CD4-positive, CD25-positive, alpha-beta regulatory T cell (primary cell): ENCODE measurements at regions not wholly inside any gene's neighbourhood (a gene's known extent, or its start where the extent isn't known, plus 50 kb on each side); places are given as distances from the start of the nearest gene placed in this dataset.

Experiments
- ATAC-seq, 2 donors: fragments of 150-1000 bp; cut with Tn5 transposase; one replicate each; pipeline ENCODE4 v1.10.0; 2021; ENCODE audit warnings: low read depth in 2 of 2, moderate number of reproducible peaks in 2 of 2, moderate library complexity in 1 of 2
- DNase-seq, 3 donors: peaks; one replicate each; pipeline versions ENCODE4 v3.0.0 to v3.0.0-alpha.2; 2012 to 2022; ENCODE audit warnings: mixed read lengths in 1 of 3
- H3K27ac ChIP-seq: one replicate; pipeline ENCODE4 v1.7.0; 2013; ENCODE audit warnings: mild to moderate bottlenecking, low read length; ENCODE audit not compliant: insufficient read depth, poor library complexity, severe bottlenecking
- H3K27me3 ChIP-seq: one replicate; pipeline ENCODE4 v1.7.0; 2013; ENCODE audit warnings: low read length; ENCODE audit not compliant: control insufficient read depth, insufficient read depth
- H3K36me3 ChIP-seq: one replicate; pipeline ENCODE4 v1.7.0; 2013; ENCODE audit warnings: mild to moderate bottlenecking, low read length, moderate library complexity; ENCODE audit not compliant: control insufficient read depth, insufficient read depth
- H3K4me1 ChIP-seq: 2 replicates; pipeline ENCODE4 v1.7.0; 2013; ENCODE audit warnings: mild to moderate bottlenecking, low read length; ENCODE audit not compliant: insufficient read depth, control insufficient read depth, poor library complexity, severe bottlenecking
- H3K4me3 ChIP-seq: one replicate; pipeline ENCODE4 v1.7.0; 2013; ENCODE audit warnings: low read depth, mild to moderate bottlenecking, low read length, moderate library complexity
- H3K9me3 ChIP-seq, 2 experiments: 1 replicate in 1 of 2; 2 replicates in 1 of 2; pipeline ENCODE4 v1.7.0; 2013; ENCODE audit warnings: low read length in 2 of 2, mild to moderate bottlenecking in 1 of 2, moderate library complexity in 1 of 2; ENCODE audit not compliant: control insufficient read depth in 2 of 2
- H3K27ac Mint-ChIP-seq, 3 donors: one replicate each; pipeline ENCODE4 v1.8.0; 2020 to 2022; ENCODE audit warnings: mild to moderate bottlenecking in 3 of 3, mixed read lengths in 3 of 3, moderate library complexity in 2 of 3
- H3K27me3 Mint-ChIP-seq: one replicate; pipeline ENCODE4 v1.8.0; 2022; ENCODE audit warnings: mild to moderate bottlenecking, mixed read lengths
- H3K36me3 Mint-ChIP-seq: one replicate; pipeline ENCODE4 v1.8.0; 2020; ENCODE audit warnings: mixed read lengths
- H3K4me1 Mint-ChIP-seq, 4 donors: one replicate each; pipeline ENCODE4 v1.8.0; 2020 to 2022; ENCODE audit warnings: mixed read lengths in 4 of 4, mild to moderate bottlenecking in 1 of 4
- H3K4me3 Mint-ChIP-seq, 4 donors: one replicate each; pipeline ENCODE4 v1.8.0; 2020 to 2022; ENCODE audit warnings: mild to moderate bottlenecking in 4 of 4, mixed read lengths in 4 of 4, moderate library complexity in 3 of 4
- H3K9me3 Mint-ChIP-seq, 7 donors: one replicate each; pipeline ENCODE4 v1.8.0; 2020 to 2022; ENCODE audit warnings: mixed read lengths in 7 of 7, mild to moderate bottlenecking in 3 of 7, moderate library complexity in 2 of 7

DNA sequence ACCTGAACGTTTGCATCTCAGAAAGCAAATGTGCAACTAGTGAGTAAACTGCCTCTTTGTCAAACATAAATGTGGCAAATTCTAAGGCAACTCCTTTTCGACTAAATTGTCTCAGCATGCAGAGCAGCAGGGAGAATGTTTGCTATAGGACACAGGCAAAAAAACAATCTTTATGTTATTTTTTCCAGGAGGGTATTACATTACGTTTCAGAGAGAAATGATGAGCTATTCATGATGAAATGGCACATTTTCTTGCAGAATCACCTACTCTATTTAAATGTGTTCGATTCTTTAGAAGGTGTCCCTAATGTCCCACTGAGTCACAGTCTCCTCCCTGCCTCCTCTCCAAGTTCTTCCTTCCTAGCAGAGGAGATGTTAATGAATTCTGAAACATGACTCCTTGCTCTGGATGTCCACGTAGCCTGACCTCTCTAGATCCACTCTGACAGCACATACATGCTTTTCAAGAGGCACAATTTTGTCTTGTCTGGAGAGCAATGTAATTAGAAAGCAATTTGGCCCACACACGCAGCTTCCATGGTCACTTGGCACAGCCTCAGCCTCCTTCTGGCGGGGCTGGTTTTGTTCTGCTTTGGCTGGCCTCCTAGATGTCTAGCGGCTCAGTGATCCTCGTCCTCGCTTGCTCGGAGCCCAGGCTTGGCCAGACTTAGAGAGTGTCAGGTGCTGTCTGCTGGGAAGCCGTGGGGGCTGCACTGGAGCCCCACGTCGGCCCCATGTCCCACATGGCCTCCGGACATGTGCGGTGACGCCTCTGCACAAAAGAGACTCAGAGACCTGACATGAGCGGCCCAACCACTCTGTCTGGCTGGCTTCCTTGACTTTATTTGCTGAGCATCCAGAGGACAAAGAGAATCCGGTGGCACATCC, 125.7 kb upstream of the ZNF438 start:
- Histone ChIP-seq H3K4me1 (no peaks in the 10 kb centered on the region), H3K4me3 (no peak overlapping the region), H3K36me3 (no peaks in the 10 kb centered on the region), H3K9me3 (peaks cover 0 to 4% of the 10 kb centered on the region in 2 experiments), H3K27me3 (peaks cover 4% of the 10 kb centered on the region), H3K27ac (no peak overlapping the region)
- DNase-seq = no peak
- H3K36me3 Mint-ChIP-seq = no peaks in the 10 kb centered on the region
- peaks cover 0 to 9% (median 0%) of the 10 kb centered on the region in 7 donors for H3K9me3 Mint-ChIP-seq
- H3K4me1 Mint-ChIP-seq = no peaks in the 10 kb centered on the region
- ATAC-seq = no peak
- H3K27ac Mint-ChIP-seq = no peak overlapping the region
- no peak overlapping the region for H3K4me3 Mint-ChIP-seq
- peaks cover 9% of the 10 kb centered on the region for H3K27me3 Mint-ChIP-seq

DNA sequence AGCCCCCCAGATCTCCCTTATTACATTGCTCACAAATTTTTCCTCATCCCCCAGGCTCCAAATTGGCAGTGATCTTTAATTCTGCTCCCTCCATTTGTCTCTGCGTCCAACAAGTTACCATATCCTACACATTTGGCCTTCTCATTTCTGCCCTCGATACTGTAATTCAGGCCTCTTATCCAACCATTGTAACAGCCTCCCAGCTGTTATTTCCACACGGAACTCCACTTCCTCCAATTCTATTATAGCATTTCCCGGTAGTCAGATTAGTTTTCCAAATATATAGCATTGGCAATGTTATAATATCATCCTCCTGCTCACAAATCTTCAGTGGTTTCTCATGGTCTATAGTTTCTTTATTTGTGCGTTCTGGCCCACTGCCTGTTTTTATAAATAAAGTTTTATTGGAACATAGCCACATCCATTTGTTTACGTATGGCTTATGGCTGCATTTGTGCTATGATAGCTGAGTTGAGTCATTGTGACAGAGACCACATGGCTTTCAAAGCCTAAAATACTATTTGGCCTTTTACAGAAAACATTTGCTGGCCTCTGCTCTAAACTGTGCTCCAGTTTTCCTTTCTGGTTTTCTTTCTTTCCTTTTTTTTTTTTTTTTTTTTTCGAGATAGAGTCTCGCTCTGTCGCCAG, 126.5 kb upstream of the ZNF438 start:
- no peak overlapping the region for H3K27ac Mint-ChIP-seq
- peaks cover 14% of the 10 kb centered on the region for H3K27me3 Mint-ChIP-seq
- H3K36me3 Mint-ChIP-seq = no peaks in the 10 kb centered on the region
- H3K9me3 Mint-ChIP-seq = peaks cover 0 to 9% (median 1%) of the 10 kb centered on the region in 7 donors
- Histone ChIP-seq H3K9me3 (peaks cover 0 to 4% of the 10 kb centered on the region in 2 experiments), H3K27me3 (peaks cover 4% of the 10 kb centered on the region), H3K4me3 (no peak overlapping the region), H3K4me1 (no peaks in the 10 kb centered on the region), H3K36me3 (no peaks in the 10 kb centered on the region), H3K27ac (no peak overlapping the region)
- no peak overlapping the region for H3K4me3 Mint-ChIP-seq
- no peaks in the 10 kb centered on the region for H3K4me1 Mint-ChIP-seq
- no peak for ATAC-seq
- DNase-seq = no peak

GRCh38 chr10:31166606-31167005, 134.9 kb upstream of the ZNF438 start:
- Histone ChIP-seq H3K27ac (no peak overlapping the region), H3K36me3 (no peaks in the 10 kb centered on the region), H3K4me1 (no peaks in the 10 kb centered on the region), H3K27me3 (peaks cover 9% of the 10 kb centered on the region), H3K4me3 (no peak overlapping the region), H3K9me3 (peaks cover 2 to 7% of the 10 kb centered on the region in 2 experiments)
- Mint-ChIP-seq H3K36me3 (no peaks in the 10 kb centered on the region), H3K27ac (no peak overlapping the region), H3K4me3 (no peak overlapping the region), H3K27me3 (peaks cover 31% of the 10 kb centered on the region), H3K9me3 (peaks cover 0 to 7% (median 3%) of the 10 kb centered on the region in 7 donors), H3K4me1 (no peaks in the 10 kb centered on the region)
- no peak for ATAC-seq
- DNase-seq = no peak

DNA sequence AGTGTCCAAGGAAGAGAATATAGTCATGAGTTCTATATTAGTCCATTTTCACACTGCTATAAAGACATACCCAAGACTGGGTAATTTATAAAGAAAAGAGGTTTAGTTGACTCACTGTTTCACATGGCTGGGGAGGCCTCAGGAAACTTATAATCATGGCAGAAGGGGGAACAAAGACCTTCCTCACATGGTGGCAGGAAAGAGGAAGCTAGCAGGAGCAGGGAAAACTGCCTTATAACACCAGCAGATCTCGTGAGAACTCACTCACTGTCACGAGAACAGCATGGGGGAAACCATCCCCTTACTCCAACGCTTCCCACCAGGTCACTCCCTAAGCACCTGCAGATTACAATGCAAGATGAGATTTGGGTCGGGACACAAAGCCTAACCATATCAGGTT, 139.0 kb upstream of the ZNF438 start:
- Mint-ChIP-seq H3K4me1 (no peaks in the 10 kb centered on the region), H3K27ac (peak overlapping the region in 2 of 3 donors; percentile 37 to 49), H3K9me3 (peaks cover 3 to 25% (median 10%) of the 10 kb centered on the region in 7 donors), H3K36me3 (no peaks in the 10 kb centered on the region), H3K27me3 (peaks cover 13% of the 10 kb centered on the region), H3K4me3 (no peak overlapping the region)
- ATAC-seq = no peak
- no peaks in the 10 kb centered on the region for H3K4me1 ChIP-seq
- peaks cover 6% of the 10 kb centered on the region for H3K27me3 ChIP-seq
- H3K36me3 ChIP-seq = no peaks in the 10 kb centered on the region
- DNase-seq = no peak
- peaks cover 12 to 18% of the 10 kb centered on the region in 2 experiments for H3K9me3 ChIP-seq
- H3K4me3 ChIP-seq = no peak overlapping the region
- no peak overlapping the region for H3K27ac ChIP-seq

DNA sequence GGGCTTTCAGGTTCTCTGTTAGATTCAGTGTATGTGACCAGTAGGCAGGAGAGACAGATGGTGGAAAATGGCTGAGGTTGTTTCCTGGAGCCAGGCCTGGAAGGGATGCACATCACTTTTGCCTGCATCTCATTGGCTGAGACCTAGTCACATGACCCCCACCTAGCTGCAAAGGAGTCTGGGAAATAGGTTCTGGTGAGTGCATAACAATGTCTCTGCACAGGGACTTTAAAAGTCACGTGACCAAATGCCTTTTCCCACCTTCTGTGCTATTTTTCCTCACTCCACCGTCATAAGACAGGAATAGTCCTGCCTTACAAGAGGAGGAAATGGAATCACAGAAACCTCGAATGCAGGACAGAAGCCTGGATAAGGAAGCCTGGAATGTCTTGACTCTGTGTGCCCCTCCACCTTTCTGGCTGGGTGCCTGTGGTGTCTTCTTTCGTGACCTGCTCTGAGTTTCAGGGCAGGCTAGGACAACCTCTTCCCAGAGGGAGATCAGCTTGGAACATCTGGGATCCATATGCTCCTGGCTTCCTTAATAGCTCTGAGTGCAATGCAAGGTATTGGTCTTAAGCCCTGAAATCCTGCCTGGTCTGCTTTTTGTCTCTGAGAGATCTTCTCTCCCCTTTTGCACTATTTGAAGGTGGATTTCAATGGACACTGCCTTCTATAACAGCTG, 139.9 kb upstream of the ZNF438 start:
- Mint-ChIP-seq H3K9me3 (peaks cover 3 to 23% (median 11%) of the 10 kb centered on the region in 7 donors), H3K27me3 (peaks cover 13% of the 10 kb centered on the region), H3K36me3 (no peaks in the 10 kb centered on the region), H3K4me1 (no peaks in the 10 kb centered on the region), H3K27ac (peak overlapping the region in 2 of 3 donors; percentile 27 to 37), H3K4me3 (no peak overlapping the region)
- Histone ChIP-seq H3K36me3 (no peaks in the 10 kb centered on the region), H3K9me3 (peaks cover 12 to 18% of the 10 kb centered on the region in 2 experiments), H3K27me3 (peaks cover 12% of the 10 kb centered on the region), H3K27ac (no peak overlapping the region), H3K4me3 (no peak overlapping the region), H3K4me1 (no peaks in the 10 kb centered on the region)
- ATAC-seq (no peak), DNase-seq (no peak)

DNA sequence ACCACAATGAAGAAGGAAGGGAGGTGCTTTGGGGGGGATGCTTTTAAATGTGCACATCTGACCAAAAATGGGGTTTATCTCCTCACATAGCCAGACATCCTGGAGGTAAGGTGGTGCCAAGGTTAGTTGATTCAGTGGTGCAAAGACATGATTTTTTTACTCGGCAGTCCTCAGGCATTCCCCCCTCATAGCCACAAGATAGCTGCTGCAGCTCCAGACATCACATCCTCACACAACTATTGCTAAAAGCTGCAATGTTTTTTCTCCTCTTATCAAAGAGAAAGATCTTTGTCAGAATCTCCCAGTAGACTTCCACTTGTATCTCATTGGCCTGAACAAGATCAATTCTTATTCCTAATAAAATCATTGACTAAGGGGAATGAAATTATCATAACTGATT, 141.3 kb upstream of the ZNF438 start:
- Histone ChIP-seq H3K9me3 (peaks cover 12 to 18% of the 10 kb centered on the region in 2 experiments), H3K4me1 (no peaks in the 10 kb centered on the region), H3K27ac (no peak overlapping the region), H3K4me3 (no peak overlapping the region), H3K36me3 (no peaks in the 10 kb centered on the region), H3K27me3 (peaks cover 12% of the 10 kb centered on the region)
- no peak overlapping the region for H3K27ac Mint-ChIP-seq
- no peaks in the 10 kb centered on the region for H3K4me1 Mint-ChIP-seq
- H3K36me3 Mint-ChIP-seq = no peaks in the 10 kb centered on the region
- peaks cover 18% of the 10 kb centered on the region for H3K27me3 Mint-ChIP-seq
- DNase-seq (no peak), ATAC-seq (no peak)
- peaks cover 3 to 23% (median 11%) of the 10 kb centered on the region in 7 donors for H3K9me3 Mint-ChIP-seq
- no peak overlapping the region for H3K4me3 Mint-ChIP-seq

DNA sequence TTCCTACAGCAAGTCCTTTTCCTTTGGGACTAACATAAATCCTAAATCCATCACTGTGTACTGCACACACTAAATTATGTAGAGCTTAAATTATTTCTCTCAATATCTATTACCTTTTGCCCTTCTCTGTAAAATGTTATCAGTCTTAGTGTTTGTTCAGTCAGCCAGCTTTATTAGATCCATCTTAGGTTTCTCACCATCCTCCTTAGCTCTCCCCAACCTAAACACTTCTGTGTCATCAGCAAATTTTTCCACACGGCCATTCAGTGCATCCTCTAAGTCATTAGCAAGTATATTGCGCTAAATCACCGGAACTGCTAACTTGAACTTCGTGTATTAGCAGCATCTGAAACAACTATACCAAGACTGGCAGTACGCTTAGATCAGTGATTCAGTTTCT, 142.1 kb upstream of the ZNF438 start:
- Mint-ChIP-seq H3K4me3 (no peak overlapping the region), H3K36me3 (no peaks in the 10 kb centered on the region), H3K27ac (no peak overlapping the region), H3K4me1 (no peaks in the 10 kb centered on the region), H3K27me3 (peaks cover 20% of the 10 kb centered on the region), H3K9me3 (peaks cover 3 to 23% (median 11%) of the 10 kb centered on the region in 7 donors)
- DNase-seq (no peak), ATAC-seq (no peak)
- H3K36me3 ChIP-seq = no peaks in the 10 kb centered on the region
- no peak overlapping the region for H3K4me3 ChIP-seq
- peaks cover 12 to 18% of the 10 kb centered on the region in 2 experiments for H3K9me3 ChIP-seq
- peaks cover 13% of the 10 kb centered on the region for H3K27me3 ChIP-seq
- H3K27ac ChIP-seq = no peak overlapping the region
- no peaks in the 10 kb centered on the region for H3K4me1 ChIP-seq
